ENCODE measurements at regions not wholly inside any gene's neighbourhood (a gene's known extent, or its start where the extent isn't known, plus 50 kb on each side); places are given as distances from the start of the nearest gene placed in this dataset.
"Not testable (repeated sequence)": the region's sequence is repeated elsewhere in the genome, so short reads cannot be mapped to it uniquely, and the experiment has no call there.

- DNase-seq (ENCODE audit: low spot score) (no peak), ATAC-seq (no peak)
- Histone ChIP-seq H4K20me1 (replicated peaks; ENCODE audit: insufficient read depth) (no peaks in the 10 kb centered on the region), H3K4me1 (ENCODE audit: insufficient read depth) (peaks cover 3% of the 10 kb centered on the region; the same call in 1 of the 2 replicates), H3K4me2 (no peak overlapping the region), H3F3A (replicated peaks; ENCODE audit: low read depth) (no peaks in the 10 kb centered on the region), H3K4me3 (no peak overlapping the region), H3K27ac (ENCODE audit: low read depth) (no peak overlapping the region), H3K36me3 (ENCODE audit: insufficient read depth) (no peaks in the 10 kb centered on the region), H2AFZ (no peak overlapping the region), H3K9me2 (ENCODE audit: insufficient read depth) (no peaks in the 10 kb centered on the region), H3K27me3 (ENCODE audit: insufficient read depth) (no peaks in the 10 kb centered on the region), H3K79me2 (replicated peaks; ENCODE audit: insufficient read depth) (no peaks in the 10 kb centered on the region)
- Mint-ChIP-seq H3K27me3 (ENCODE audit: insufficient read depth, low read depth, poor library complexity) (peaks cover 4% of the 10 kb centered on the region), H3K36me3 (ENCODE audit: low read depth) (no peaks in the 10 kb centered on the region), H3K4me3 (no peak overlapping the region), H3K27ac (no peak overlapping the region), H3K9me3 (no peaks in the 10 kb centered on the region), H3K4me1 (peaks cover 7% of the 10 kb centered on the region; the same call in 1 of the 3 replicates)
- TF ChIP-seq, protein P1, sequence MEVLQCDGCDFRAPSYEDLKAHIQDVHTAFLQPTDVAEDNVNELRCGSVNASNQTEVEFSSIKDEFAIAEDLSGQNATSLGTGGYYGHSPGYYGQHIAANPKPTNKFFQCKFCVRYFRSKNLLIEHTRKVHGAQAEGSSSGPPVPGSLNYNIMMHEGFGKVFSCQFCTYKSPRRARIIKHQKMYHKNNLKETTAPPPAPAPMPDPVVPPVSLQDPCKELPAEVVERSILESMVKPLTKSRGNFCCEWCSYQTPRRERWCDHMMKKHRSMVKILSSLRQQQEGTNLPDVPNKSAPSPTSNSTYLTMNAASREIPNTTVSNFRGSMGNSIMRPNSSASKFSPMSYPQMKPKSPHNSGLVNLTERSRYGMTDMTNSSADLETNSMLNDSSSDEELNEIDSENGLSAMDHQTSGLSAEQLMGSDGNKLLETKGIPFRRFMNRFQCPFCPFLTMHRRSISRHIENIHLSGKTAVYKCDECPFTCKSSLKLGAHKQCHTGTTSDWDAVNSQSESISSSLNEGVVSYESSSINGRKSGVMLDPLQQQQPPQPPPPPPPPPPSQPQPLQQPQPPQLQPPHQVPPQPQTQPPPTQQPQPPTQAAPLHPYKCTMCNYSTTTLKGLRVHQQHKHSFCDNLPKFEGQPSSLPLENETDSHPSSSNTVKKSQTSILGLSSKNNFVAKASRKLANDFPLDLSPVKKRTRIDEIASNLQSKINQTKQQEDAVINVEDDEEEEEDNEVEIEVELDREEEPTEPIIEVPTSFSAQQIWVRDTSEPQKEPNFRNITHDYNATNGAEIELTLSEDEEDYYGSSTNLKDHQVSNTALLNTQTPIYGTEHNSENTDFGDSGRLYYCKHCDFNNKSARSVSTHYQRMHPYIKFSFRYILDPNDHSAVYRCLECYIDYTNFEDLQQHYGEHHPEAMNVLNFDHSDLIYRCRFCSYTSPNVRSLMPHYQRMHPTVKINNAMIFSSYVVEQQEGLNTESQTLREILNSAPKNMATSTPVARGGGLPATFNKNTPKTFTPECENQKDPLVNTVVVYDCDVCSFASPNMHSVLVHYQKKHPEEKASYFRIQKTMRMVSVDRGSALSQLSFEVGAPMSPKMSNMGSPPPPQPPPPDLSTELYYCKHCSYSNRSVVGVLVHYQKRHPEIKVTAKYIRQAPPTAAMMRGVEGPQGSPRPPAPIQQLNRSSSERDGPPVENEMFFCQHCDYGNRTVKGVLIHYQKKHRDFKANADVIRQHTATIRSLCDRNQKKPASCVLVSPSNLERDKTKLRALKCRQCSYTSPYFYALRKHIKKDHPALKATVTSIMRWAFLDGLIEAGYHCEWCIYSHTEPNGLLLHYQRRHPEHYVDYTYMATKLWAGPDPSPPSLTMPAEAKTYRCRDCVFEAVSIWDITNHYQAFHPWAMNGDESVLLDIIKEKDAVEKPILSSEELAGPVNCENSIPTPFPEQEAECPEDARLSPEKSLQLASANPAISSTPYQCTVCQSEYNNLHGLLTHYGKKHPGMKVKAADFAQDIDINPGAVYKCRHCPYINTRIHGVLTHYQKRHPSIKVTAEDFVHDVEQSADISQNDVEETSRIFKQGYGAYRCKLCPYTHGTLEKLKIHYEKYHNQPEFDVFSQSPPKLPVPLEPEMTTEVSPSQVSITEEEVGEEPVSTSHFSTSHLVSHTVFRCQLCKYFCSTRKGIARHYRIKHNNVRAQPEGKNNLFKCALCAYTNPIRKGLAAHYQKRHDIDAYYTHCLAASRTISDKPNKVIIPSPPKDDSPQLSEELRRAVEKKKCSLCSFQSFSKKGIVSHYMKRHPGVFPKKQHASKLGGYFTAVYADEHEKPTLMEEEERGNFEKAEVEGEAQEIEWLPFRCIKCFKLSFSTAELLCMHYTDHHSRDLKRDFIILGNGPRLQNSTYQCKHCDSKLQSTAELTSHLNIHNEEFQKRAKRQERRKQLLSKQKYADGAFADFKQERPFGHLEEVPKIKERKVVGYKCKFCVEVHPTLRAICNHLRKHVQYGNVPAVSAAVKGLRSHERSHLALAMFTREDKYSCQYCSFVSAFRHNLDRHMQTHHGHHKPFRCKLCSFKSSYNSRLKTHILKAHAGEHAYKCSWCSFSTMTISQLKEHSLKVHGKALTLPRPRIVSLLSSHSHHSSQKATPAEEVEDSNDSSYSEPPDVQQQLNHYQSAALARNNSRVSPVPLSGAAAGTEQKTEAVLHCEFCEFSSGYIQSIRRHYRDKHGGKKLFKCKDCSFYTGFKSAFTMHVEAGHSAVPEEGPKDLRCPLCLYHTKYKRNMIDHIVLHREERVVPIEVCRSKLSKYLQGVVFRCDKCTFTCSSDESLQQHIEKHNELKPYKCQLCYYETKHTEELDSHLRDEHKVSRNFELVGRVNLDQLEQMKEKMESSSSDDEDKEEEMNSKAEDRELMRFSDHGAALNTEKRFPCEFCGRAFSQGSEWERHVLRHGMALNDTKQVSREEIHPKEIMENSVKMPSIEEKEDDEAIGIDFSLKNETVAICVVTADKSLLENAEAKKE (CRISPR knock-in tag; IDR thresholded peaks at IDR 0.05) = no peak
Measured at GRCh38 chr1:157376681-157377080, 175.6 kb downstream of the FCRL5 start.

GRCh38 chr1:157372311-157372710 is 180.0 kb downstream of the FCRL5 start:
- H3F3A ChIP-seq (replicated peaks; ENCODE audit: low read depth); H4K20me1 ChIP-seq (replicated peaks; ENCODE audit: insufficient read depth); H3K4me3 ChIP-seq; ATAC-seq; H3K79me2 ChIP-seq (replicated peaks; ENCODE audit: insufficient read depth); H3K4me1 Mint-ChIP-seq; H3K36me3 ChIP-seq (ENCODE audit: insufficient read depth); H3K27ac Mint-ChIP-seq; H3K4me3 Mint-ChIP-seq; H3K27me3 ChIP-seq (ENCODE audit: insufficient read depth); H3K4me1 ChIP-seq (ENCODE audit: insufficient read depth); H3K27me3 Mint-ChIP-seq (ENCODE audit: insufficient read depth, low read depth, poor library complexity); H2AFZ ChIP-seq; H3K9me3 Mint-ChIP-seq; DNase-seq (ENCODE audit: low spot score); H3K27ac ChIP-seq (ENCODE audit: low read depth); H3K9me2 ChIP-seq (ENCODE audit: insufficient read depth); H3K36me3 Mint-ChIP-seq (ENCODE audit: low read depth); H3K4me2 ChIP-seq: not testable (repeated sequence)
